ENCODE measurements at regions not wholly inside any gene's neighbourhood (a gene's known extent, or its start where the extent isn't known, plus 50 kb on each side); places are given as distances from the start of the nearest gene placed in this dataset.

DNA sequence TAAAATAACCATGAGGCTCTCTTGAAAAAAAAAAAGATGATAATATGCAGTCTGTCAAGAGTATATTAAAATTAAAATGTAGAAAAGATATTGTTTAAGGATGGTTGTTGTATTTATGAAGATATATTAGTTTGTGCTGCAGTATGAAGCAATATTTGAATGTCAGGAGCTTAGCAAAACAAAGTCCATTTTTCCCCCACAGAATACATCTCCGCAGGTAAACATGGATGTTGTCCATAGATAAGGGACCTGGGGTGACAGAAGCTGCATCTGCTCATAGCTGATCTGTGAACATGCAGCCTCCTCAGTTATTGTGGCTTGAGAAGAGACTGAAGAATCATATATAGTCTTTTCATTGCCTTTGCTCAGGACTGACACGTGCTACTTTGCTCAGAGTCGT, 366.1 kb upstream of the MMADHC start:
- TF ChIP-seq, protein P1, sequence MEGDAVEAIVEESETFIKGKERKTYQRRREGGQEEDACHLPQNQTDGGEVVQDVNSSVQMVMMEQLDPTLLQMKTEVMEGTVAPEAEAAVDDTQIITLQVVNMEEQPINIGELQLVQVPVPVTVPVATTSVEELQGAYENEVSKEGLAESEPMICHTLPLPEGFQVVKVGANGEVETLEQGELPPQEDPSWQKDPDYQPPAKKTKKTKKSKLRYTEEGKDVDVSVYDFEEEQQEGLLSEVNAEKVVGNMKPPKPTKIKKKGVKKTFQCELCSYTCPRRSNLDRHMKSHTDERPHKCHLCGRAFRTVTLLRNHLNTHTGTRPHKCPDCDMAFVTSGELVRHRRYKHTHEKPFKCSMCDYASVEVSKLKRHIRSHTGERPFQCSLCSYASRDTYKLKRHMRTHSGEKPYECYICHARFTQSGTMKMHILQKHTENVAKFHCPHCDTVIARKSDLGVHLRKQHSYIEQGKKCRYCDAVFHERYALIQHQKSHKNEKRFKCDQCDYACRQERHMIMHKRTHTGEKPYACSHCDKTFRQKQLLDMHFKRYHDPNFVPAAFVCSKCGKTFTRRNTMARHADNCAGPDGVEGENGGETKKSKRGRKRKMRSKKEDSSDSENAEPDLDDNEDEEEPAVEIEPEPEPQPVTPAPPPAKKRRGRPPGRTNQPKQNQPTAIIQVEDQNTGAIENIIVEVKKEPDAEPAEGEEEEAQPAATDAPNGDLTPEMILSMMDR (IDR thresholded peaks at IDR 0.05) = no peak
- no peak for TF ChIP-seq POLR2A (IDR thresholded peaks at IDR 0.05)
